GM19240 (cell line): ENCODE measurements at regions not wholly inside any gene's neighbourhood (a gene's known extent, or its start where the extent isn't known, plus 50 kb on each side); places are given as distances from the start of the nearest gene placed in this dataset.

Source experiments
- DNase-seq: peaks from one replicate; pipeline ENCODE4 v3.0.0; 2011; ENCODE audit warnings: low spot score; ENCODE audit not compliant: insufficient read length

GRCh38 chr22:49132009-49132408, 695.7 kb downstream of the BRD1 start:
- no peak for DNase-seq

DNA sequence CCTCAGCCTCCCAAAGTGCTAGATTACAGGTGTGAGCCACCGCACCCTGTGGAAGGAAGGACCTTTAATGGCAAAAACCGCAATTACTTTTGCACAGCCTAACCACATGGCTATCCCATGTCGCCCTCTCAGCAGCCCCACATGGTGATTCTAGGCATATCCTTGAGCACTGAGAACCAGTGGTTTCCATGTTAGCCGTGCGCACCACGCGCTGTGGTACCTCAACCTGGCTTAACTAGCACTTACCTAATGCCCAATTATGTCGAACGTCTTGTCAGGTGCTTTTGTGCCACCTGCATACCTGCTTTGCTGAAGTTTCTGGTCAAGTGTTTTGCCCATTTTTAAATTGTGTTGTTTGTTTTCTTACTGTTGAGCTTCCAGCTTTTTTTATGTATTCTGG, 697.9 kb downstream of the BRD1 start:
- DNase-seq = no peak

DNA sequence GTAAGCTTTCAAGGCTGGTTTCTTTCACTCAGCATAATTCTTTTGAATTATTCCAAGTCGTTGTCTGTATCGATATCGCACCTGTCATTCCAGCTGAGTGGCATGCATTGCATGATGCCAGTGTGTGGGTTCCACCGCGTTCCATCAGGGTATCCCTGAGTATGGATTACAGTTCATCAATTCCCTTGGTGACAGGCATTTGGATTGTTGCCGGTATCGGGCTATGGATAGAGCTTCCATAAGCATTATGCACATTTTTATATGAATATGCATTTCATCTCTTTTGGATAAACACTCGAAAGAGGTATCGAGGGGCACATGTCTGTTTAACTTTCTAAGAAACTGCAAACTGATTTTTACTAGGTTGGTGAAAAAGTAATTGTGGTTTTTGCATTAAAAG, 698.8 kb downstream of the BRD1 start:
- DNase-seq = no peak

DNA sequence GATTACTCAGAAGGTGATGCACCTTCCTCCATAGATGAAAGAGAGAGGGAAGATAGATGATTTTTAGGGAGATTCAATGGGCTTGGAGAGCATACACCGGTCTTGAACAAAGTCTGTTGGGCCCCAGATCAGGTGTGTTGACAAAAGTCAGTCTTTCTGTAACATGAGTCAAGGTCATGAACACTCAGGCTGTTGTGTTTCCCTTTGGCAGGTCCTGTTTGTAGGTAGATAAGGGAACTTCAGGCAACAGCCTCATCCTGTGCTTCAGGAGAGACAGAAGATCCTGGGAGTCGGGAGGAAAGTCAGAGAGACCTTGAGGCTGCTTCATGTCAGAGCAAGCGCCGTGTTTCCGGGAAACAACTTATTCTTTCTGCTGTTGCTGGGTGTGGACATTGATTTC, 703.1 kb downstream of the BRD1 start:
- no peak for DNase-seq

GRCh38 chr22:49123621-49124192, 704.0 kb downstream of the BRD1 start:
- DNase-seq = no peak

DNA sequence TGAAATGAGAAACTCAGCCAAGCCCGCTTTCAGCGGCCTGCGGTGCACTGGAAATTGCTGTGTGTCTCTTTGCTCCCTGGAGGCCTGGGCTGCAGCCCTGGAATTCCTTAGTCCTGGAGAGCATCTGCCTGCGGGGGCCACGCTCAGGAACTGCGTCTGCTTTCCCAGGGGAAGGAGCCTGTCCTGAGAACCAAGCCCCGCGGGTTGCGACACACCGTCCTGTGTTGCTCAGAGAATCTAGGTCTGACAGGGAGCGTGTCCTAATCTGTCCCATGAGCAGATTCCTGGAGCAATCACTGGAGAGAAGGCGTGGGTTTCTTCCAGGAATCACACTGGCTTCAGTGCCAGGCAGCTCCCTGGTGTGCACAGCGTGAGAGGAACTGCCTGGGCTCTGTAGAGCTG, 708.1 kb downstream of the BRD1 start:
- no peak for DNase-seq

- no peak for DNase-seq
Observed at GRCh38 chr22:49118065-49118464, 709.6 kb downstream of the BRD1 start.

DNA sequence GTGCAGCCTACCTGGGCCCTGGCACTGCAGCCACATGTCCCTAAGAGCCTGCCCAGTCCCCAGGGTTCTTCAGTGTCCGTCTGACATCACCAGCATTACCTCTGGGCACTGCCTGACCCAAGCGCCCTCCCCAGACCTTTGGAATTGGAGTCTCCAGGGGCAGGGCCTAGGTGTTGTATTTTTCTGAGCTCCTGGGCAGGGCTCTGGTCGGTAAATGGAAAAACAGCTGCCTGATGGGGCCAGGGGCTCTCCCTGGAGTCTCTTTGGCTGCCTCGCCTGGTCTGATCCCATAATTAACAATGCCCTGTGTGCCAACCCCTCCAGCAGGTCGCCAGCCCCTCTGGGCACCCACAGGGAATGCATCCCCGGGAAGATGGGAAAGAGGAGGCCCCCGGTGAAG, 710.2 kb downstream of the BRD1 start:
- no peak for DNase-seq

GRCh38 chr22:49116486-49117120, 711.1 kb downstream of the BRD1 start:
- DNase-seq = no peak

- no peak for DNase-seq
Observed at GRCh38 chr22:49116021-49116420, 711.7 kb downstream of the BRD1 start.

- DNase-seq = no peak
Observed at GRCh38 chr22:49115197-49115596, 712.5 kb downstream of the BRD1 start.

GRCh38 chr22:49113758-49114157, 713.9 kb downstream of the BRD1 start:
- no peak for DNase-seq

GRCh38 chr22:49112661-49113626, 714.7 kb downstream of the BRD1 start:
- DNase-seq = no peak

- DNase-seq = no peak
Observed at GRCh38 chr22:49112176-49112575, 715.5 kb downstream of the BRD1 start.

DNA sequence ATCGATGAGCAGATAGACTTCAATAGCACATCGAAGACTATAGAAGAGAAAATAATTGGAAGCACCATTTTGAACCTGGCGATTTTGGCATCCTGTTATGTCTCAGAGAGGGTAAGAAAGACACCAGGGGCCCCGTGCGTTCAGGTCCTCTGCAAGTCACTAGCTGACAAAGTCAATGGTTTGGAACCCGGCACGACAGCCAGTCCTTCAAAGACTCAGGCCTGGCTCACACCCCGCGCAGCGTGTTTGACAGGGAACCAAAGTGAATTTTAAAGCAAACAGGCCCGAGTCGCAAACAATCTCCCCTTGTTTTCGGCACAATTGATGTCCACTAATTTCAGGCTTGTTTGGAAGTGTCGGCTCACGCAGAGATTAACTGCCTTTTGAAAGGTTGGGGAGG, 716.6 kb downstream of the BRD1 start:
- no peak for DNase-seq

- no peak for DNase-seq
Observed at GRCh38 chr22:49108636-49109315, 718.9 kb downstream of the BRD1 start.

GRCh38 chr22:49107961-49108530, 719.6 kb downstream of the BRD1 start:
- DNase-seq = no peak

DNA sequence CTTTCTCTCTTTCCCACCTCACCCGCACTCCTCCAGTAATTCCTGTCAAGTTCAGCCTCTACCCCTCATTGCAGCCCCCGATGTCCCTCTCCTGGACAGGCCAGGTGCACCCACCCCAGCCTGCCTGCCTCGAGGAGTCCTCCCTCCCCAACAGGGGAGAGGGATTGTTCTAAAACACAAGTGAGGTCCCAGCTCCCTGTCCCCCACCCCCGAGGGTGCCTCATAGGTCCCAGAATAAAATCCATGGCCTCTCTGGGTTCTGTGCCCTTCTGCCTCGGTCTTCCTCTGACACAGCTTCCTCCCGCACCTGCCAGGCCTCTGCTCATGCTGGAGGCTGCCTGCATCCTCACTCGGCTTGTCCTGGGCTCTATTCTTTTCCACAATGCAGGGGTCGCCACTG, 720.1 kb downstream of the BRD1 start:
- DNase-seq = no peak

GRCh38 chr22:49106842-49107152, 720.9 kb downstream of the BRD1 start:
- no peak for DNase-seq

DNA sequence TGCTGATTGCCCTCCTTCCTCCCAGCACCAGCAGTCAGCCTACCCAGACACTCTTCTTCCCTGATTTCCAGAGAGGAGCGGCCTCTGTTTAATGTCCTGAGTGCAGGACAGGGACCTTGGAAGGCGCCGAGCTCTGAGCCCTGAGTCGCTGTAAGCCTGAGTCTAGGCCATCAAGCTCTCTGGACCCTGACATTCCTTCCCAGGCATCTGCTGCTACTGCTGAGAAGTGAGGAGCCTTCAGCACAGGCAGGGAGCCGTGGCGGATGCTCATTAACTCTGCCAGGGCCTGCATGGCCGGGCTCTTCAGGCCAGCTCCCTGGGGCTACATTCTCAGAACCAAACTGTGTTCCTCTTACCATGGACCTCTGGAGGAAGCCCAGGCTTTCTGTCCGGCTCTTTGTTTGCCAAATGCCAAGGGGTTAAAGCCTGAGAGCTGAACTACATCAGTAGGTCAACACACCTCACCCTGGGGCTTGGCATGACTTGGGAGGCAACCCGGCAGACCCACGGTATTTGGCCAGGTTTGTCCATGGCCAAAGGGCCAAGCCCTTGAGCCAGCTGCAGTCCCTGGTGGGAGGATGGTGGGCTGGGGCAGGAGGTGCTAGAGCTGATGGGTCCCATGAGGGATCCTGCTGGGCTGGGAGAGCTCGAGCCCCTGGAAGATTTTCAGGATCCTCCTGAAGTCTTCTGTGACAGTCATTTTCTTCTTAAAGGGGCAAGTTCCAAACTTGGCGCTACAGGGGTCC, 721.4 kb downstream of the BRD1 start:
- no peak for DNase-seq

- DNase-seq = no peak
Observed at GRCh38 chr22:49104434-49104833, 723.2 kb downstream of the BRD1 start.
